Calu3 (cell line): ENCODE measurements at regions not wholly inside any gene's neighbourhood (a gene's known extent, or its start where the extent isn't known, plus 50 kb on each side); places are given as distances from the start of the nearest gene placed in this dataset.

Source experiments
- BruUV-seq: library from RNA; stranded (reverse); fragments of 400-500 nt; replicated peaks from 2 replicates; lab custom pipeline; 2021; lab: Mats Ljungman, UMichigan
- CTCF ChIA-PET: fragments of 300-600 bp; sonication (Branson Sonifier 250); formaldehyde crosslinking; loops from one replicate; lab custom pipeline; 2022; ENCODE audit warnings: antibody characterized with exemption; lab: Charles Lee
- DNase-seq: peaks from one replicate; pipeline ENCODE4 v3.0.0; 2022
- H3K27ac Mint-ChIP-seq: one replicate; pipeline ENCODE4 v1.8.0; 2022; ENCODE audit warnings: mixed read lengths; ENCODE audit not compliant: unreplicated experiment
- H3K27me3 Mint-ChIP-seq: one replicate; pipeline ENCODE4 v1.8.0; 2022; ENCODE audit warnings: mixed read lengths; ENCODE audit not compliant: unreplicated experiment
- H3K36me3 Mint-ChIP-seq: one replicate; pipeline ENCODE4 v1.8.0; 2022; ENCODE audit warnings: mild to moderate bottlenecking, moderate library complexity, mixed read lengths; ENCODE audit not compliant: insufficient read depth, unreplicated experiment
- H3K4me1 Mint-ChIP-seq: one replicate; pipeline ENCODE4 v1.8.0; 2022; ENCODE audit warnings: mild to moderate bottlenecking, low read depth, mixed read lengths; ENCODE audit not compliant: unreplicated experiment
- H3K4me3 Mint-ChIP-seq: one replicate; pipeline ENCODE4 v1.8.0; 2022; ENCODE audit warnings: mild to moderate bottlenecking, low read depth, moderate library complexity, mixed read lengths; ENCODE audit not compliant: unreplicated experiment
- H3K9me3 Mint-ChIP-seq: one replicate; pipeline ENCODE4 v1.8.0; 2022; ENCODE audit warnings: low read depth, mixed read lengths; ENCODE audit not compliant: unreplicated experiment
- CTCF ChIP-seq: fragments of 200-600 bp; IDR thresholded peaks from one replicate; pipeline ENCODE4 v1.8.0; 2022; ENCODE audit warnings: antibody characterized with exemption; ENCODE audit not compliant: unreplicated experiment
- intact Hi-C: fragments of 100-400 bp; cut with micrococcal nuclease; formaldehyde crosslinking; loops from one replicate; pipeline ENCODE4 v1.10.0; 2022; ENCODE audit not compliant: unreplicated experiment

- intact Hi-C loops, result no loop called here
- Mint-ChIP-seq H3K36me3 (no peaks in the 10 kb centered on the region), H3K27ac (no peak overlapping the region), H3K4me3 (no peak overlapping the region), H3K27me3 (no peaks in the 10 kb centered on the region), H3K9me3 (peaks cover 4% of the 10 kb centered on the region), H3K4me1 (no peaks in the 10 kb centered on the region)
- no TSS peak for BruUV-seq
- TF ChIP-seq CTCF, result no peak
- CTCF ChIA-PET, result no interaction called here
- no peak for DNase-seq
Measured at GRCh38 chrX:137423241-137423640, 142.7 kb upstream of the ZIC3 start.

GRCh38 chrX:137418086-137418485 is 147.8 kb upstream of the ZIC3 start:
- Mint-ChIP-seq H3K36me3 (peaks cover 4% of the 10 kb centered on the region), H3K9me3 (peaks cover 17% of the 10 kb centered on the region), H3K27me3 (no peaks in the 10 kb centered on the region), H3K4me1 (no peaks in the 10 kb centered on the region), H3K27ac (no peak overlapping the region), H3K4me3 (no peak overlapping the region)
- intact Hi-C loops, result no loop called here
- TF ChIP-seq CTCF, result no peak
- no TSS peak for BruUV-seq
- no peak for DNase-seq
- CTCF ChIA-PET, result no interaction called here

GRCh38 chrX:137413190-137413589 is 152.7 kb upstream of the ZIC3 start:
- TF ChIP-seq CTCF, result no peak
- no peaks in the 10 kb centered on the region for H3K27me3 Mint-ChIP-seq
- BruUV-seq, result no TSS peak
- DNase-seq, result no peak
- H3K36me3 Mint-ChIP-seq, result peaks cover 4% of the 10 kb centered on the region
- intact Hi-C loops, result no loop called here
- peaks cover 16% of the 10 kb centered on the region for H3K9me3 Mint-ChIP-seq
- no peaks in the 10 kb centered on the region for H3K4me1 Mint-ChIP-seq
- H3K4me3 Mint-ChIP-seq, result no peak overlapping the region
- CTCF ChIA-PET, result no interaction called here
- H3K27ac Mint-ChIP-seq, result no peak overlapping the region

- CTCF ChIA-PET, result no interaction called here
- H3K4me1 Mint-ChIP-seq, result no peaks in the 10 kb centered on the region
- intact Hi-C loops, result no loop called here
- no peak for TF ChIP-seq CTCF
- no peak overlapping the region for H3K4me3 Mint-ChIP-seq
- no peak overlapping the region for H3K27ac Mint-ChIP-seq
- DNase-seq, result no peak
- H3K27me3 Mint-ChIP-seq, result no peaks in the 10 kb centered on the region
- H3K36me3 Mint-ChIP-seq, result no peaks in the 10 kb centered on the region
- no TSS peak for BruUV-seq
- peaks cover 6% of the 10 kb centered on the region for H3K9me3 Mint-ChIP-seq
Measured at GRCh38 chrX:137405449-137406140, 160.3 kb upstream of the ZIC3 start.
